ENCODE measurements at regions not wholly inside any gene's neighbourhood (a gene's known extent, or its start where the extent isn't known, plus 50 kb on each side); places are given as distances from the start of the nearest gene placed in this dataset.
"Not testable (repeated sequence)": the region's sequence is repeated elsewhere in the genome, so short reads cannot be mapped to it uniquely, and the experiment has no call there.

- no peak for DNase-seq (ENCODE audit: low spot score)
Measured at GRCh38 chr12:128026696-128027574, 240.0 kb upstream of the TMEM132C start.

GRCh38 chr12:128033473-128033872 is 233.5 kb upstream of the TMEM132C start:
- no peak for DNase-seq (ENCODE audit: low spot score)

DNA sequence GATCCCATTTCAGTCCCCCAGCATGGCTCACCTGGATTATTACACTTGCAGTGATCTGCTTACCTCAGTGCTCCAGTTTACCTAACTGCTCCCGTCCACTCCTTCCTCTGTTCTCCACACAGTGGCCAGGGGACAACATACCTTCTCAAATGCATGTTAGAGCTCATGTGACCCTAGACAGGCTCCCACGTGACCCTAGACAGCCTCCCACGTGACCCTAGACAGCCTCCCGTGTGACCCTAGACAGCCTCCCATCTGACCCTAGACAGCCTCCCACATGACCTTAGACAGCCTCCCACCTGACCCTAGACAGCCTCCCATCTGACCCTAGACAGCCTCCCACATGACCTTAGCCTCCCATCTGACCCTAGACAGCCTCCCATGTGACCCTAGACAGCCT is 226.0 kb upstream of the TMEM132C start:
- no peak for DNase-seq (ENCODE audit: low spot score)

- not testable (repeated sequence) for DNase-seq (ENCODE audit: low spot score)
Measured at GRCh38 chr12:128042283-128042682, 224.7 kb upstream of the TMEM132C start.

DNA sequence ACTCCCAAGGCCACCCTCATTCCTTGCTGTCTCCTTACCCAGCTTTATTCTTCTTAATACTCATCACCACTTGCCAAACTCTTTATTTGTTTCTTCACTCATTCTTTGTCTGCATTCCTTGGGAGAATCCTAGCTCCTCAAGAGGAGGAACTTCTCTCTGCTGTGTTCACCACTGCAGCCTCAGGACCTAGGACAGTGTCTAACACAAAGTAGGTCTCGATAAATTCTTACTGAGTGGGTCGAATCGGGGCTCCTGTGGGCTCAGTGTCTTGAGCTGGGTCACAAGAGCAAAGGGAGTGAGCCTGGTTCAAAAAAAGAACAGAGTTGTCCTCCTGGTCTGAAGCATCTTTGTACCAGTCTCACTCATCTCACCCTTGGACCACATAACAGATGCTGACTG is 224.1 kb upstream of the TMEM132C start:
- no peak for DNase-seq (ENCODE audit: low spot score)

DNA sequence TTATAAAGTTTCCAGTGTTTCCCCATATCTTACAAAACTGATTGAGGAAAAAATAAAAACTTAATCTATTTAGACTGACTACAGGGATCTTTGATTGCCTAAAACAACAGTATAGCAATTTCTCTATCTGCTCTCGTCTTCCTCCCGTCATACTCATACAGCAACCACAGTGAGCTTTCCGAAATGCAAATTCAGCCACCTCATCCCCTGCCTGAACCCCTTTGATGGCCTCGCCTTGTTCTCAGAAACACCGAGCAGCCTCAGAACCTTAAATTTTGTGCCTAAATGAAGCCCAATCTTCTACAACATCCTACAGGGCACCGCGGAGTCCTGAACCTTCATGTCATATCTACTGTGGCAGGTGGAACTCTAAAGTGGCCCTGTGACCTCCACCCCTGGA is 223.7 kb upstream of the TMEM132C start:
- no peak for DNase-seq (ENCODE audit: low spot score)

DNA sequence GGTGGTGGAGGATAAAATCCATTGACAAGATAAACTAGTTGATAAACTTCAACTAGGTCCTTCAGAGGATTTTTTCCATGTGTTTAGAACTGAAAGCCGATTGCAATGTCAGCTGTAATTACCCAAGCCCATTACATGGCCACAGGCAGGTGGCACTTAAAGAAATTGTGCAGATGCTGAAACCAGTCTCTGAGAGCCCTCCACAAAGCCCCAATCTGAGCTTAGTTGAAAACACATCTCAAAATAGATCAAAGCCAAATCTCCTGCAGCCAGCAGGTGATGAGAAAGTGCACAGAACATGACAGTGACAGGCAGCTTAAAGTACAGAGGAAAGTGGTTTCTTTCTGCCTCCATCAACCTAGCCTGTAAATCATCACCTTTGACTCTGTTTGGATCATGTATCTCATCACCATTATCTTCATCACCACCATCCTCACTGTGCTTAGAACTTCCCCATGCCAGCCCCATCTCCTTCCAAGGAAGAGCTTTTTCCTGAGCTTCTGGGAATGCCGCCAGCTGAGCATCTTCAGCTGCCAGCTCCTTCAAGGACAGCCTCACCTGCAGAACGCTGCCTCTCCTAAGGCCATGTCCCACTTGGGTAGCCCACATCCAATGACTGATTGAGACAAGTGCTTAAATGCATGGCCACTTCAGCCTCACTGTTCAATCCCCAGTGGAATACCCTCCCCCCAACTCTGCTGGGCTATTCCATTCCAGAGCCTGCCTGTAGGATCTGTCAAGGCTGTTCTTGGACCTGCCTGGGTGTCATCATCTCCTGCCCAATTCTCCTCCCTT is 219.5 kb upstream of the TMEM132C start:
- no peak for DNase-seq (ENCODE audit: low spot score)

DNA sequence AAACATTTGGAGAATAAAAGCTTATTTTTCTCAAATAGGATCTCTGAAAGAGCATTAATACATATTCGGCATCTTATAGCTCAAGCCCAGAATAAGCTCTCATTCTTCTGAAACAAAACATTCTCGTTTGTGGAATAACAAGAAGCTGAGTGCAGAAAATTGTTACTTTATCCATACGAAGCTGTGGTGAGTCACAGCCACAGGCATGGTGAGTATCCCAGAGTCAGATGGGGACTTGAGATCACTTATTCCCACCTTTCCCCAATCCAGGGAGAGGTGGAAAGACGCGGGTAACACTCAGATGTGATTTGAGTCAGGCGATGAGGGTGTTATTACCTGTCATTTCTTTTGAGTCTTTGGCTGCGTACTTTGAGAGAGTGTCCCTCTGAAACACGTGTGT is 214.6 kb upstream of the TMEM132C start:
- DNase-seq (ENCODE audit: low spot score), result no peak

DNA sequence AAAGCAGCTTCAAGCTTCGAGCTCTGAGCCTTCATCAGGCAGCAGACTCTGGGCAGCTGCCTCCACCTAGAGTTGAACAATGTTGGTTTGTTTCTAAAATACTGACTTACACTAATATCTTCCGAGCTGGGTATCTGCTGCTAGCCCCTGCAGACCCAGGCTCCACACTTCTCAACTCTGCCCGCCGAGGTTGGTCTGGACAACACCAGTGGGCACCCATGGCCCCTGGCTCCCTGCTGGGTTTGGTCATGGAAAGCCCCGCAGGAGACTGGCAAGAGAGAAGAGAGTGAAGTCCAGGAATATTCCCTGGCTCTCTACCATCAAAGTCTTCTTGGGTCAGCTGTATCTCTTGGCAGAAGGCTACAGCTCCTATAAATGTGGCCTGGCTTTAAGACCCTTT is 214.2 kb upstream of the TMEM132C start:
- DNase-seq (ENCODE audit: low spot score), result no peak

- DNase-seq (ENCODE audit: low spot score), result no peak
Measured at GRCh38 chr12:128055567-128055966, 211.4 kb upstream of the TMEM132C start.

DNA sequence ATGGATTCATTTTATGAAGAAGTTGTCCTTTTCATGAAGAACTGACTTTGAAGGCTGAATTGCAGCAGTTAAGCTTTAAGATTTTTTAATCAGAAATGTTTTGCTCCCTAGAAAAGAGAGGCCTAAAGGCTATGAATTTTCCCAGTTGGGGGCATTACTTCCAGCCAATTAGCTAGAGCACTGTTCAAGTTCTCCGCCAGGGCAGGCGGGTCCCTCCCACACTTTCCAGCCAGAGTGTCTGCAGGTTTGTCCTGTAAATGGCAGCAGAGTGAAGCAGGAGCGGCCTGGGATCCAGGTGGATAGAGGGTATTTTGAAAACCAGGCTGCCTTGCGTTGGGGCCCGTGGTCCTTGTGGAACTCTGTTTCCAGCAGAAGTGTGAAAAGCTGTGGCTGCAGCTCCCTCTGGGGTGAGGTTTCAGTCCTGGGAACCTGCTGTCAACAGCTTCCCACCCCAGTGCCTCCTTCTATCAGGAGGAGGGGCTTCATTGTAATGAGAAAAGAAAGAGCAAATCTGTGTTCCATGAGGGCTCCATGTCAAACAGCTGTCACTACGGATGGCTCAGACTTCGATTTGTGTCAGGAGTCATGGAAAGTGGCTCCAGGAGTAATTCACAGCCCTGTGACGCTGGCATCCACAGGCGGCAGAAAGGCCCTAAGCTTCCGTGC is 210.7 kb upstream of the TMEM132C start:
- no peak for DNase-seq (ENCODE audit: low spot score)

DNA sequence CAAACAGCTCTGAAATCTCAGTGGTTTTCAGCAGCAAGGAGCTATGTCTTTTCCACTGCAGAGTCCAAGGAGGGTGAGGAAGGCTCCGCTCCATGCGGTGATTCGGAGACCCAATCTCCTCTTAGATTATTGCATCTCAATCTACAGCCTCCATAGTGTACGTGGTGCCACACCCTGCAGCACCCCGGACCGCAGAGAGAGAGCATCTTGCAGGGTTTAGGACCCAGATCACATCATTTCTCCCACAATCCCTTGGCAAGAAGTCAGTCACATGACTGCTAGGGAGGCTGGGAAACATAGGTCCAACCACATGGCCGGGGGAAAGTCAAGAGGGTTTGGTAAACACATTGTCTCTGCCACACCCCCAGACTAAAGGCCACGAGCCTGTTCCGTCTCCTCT is 209.4 kb upstream of the TMEM132C start:
- DNase-seq (ENCODE audit: low spot score), result no peak

DNA sequence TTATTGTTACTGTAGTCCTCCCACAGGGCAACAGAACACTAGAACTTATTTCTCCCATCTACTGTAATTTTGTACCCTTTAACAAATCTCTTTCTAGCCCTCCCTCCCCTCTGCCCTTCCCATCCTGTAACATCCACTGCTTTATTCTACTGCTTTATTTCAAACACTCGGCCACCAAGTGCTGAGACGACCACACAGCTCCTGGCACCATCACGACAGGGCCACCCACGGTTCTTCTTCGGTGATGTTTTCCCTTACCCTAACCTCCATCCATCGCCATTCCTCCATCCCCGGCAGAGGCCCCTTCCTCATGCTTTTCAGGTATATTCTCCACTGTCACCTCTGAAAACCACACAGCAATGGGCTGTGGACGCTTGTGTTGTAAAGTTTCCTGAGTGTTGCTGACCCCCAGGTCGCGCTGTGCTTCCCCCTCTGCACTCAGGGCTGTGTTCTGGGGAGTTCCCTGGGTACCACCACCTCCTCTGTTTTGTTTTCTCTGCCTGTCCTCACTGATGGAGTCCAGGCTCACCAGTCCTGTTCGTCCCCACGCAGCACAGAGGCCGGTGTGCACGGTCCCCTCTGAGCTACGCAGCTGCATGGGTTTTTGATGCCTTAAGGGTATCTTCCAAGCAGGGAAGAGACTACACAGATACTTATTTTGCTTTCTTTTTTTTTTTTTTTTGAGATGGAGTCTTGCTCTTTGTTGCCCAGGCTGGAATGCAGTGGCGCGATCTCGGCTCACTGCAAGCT is 207.2 kb upstream of the TMEM132C start:
- no peak for DNase-seq (ENCODE audit: low spot score)

DNA sequence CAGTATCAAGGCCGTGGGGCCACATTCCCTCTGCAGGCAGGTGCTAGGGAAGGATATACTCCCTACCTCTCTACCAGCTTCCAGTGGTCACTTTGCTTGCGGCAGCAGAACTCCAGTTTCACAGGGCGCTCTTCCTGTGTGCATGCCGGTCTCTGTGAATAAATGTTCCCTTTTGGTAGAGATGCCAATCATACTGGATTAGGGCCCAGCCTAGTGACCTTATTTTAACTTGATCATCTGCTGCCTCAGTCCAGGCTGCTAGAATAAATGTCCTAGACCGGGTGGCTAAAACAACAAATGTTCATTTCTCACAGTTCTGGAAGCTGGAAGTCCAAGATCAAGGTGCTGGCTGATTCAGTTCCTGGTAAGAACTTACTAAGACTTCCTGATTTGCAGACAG is 198.8 kb upstream of the TMEM132C start:
- DNase-seq (ENCODE audit: low spot score), result no peak

GRCh38 chr12:128069359-128069997 is 197.5 kb upstream of the TMEM132C start:
- peak; percentile 27 for DNase-seq (ENCODE audit: low spot score)

DNA sequence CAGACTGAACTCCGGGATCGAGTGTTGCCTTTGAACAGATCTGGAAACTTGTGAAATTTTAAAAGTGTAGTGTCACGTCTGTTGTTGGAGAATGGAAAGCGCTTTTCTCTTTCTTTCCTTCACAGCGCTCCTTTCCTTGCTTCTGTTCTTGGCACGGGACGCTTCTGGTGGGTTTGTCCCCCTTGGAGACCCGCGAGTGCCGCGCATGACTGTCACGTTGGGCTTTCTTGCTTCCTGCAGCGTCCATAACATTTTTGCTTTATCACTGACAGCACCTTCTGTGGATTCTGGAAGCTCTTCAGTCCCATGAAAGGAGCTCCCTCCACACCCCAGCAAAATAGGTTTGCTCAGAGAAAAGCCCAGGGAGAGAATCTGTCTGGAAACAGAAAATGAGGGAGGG is 193.0 kb upstream of the TMEM132C start:
- no peak for DNase-seq (ENCODE audit: low spot score)

DNA sequence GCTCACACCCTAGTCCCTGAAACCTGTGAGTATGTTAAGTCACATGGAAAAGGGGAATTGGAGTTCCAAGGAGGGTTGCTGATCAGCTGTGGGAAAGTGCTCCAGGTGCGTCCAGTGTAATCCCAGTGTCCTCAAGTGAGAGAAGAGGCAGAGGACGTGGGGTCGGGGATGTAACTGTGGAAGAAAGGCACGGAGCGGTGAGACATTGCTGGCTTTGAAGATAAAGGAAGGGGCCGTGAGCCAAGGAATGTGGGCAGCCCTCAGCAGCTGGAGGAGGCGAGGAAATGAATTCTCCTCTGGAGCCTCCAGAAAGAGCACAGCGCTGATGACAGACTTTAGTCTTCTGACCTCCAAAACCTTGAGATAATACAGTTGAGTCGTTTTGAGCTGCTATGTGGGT is 191.6 kb upstream of the TMEM132C start:
- DNase-seq (ENCODE audit: low spot score), result no peak

DNA sequence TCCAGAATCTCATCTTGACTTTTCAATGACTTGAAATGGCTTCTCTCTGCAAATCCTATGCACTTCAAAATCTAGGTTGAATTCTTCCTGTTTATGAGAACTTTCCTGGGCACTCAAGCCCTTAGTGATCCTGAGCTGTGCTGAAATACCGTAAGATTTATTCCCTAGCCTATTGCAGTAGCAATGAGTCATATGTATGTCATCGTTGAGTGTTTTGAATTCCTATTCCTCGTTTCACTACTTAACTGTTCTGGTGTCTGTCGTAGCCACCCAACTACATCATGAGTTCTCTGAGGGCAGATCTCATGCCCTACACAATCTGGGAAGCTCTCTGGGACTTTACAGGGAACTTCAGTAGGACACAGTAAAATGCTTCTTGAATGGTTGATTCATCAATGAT is 190.8 kb upstream of the TMEM132C start:
- DNase-seq (ENCODE audit: low spot score), result no peak

DNA sequence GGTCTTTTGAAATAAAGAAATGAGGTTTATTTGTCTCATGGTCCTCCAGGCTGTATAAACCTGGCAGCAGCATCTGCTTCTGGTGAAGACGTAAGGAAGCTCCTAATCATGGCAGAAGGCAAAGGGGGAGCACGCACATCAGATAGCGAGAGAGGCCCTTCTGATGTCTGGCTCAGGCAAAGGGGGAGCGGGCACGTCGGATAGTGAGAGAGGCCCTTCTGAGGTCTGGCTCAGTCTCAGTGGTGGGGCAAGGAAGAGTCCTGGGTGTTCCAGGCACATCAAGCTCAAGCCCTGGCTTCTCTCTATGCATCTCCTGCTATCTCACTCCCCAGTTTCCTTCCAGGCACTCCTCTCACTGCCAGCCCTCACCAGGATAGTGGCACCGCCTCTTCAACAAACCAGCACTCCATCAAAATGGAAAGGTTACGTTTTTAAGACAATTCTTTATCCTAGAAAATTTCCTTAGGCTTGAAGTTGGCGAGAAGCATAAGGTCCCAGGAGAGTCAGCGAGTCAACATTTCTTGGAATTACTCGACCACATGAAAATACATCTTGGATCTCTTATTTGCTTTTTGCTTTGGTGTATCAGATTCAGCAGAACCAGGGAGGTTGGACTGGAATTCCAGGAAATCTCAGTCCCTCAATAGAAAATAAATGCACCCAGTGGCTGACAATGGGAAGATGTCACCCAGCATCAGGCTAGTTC is 189.6 kb upstream of the TMEM132C start:
- no peak for DNase-seq (ENCODE audit: low spot score)

DNA sequence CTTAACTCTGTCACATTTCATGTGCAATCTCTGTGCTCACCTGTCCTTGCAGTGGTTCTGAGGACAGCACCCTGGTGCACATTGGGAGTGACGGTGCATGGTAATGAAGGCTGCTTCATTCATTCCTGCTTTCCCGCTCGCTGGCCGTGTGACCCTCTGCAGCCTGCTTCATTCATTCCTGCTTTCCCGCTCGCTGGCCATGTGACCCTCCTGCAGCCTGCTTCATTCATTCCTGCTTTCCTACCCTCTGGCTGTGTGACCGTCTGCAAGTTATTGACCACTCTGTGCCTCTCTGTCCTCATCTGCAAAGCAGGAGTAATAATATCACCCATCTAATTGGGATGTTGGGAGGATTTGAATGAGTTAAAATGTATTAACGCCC is 189.1 kb upstream of the TMEM132C start:
- DNase-seq (ENCODE audit: low spot score), result no peak

Measured in hematopoietic multipotent progenitor cell treated with erythropoietin and hydrocortisone succinate and interleukin-3 and kit ligand, for 17 days (in vitro differentiated cells).